HG03280 (cell line): ENCODE measurements at regions not wholly inside any gene's neighbourhood (a gene's known extent, or its start where the extent isn't known, plus 50 kb on each side); places are given as distances from the start of the nearest gene placed in this dataset.

Experiments used
- ATAC-seq: cut with Tn5 transposase; IDR thresholded peaks from one replicate; pipeline ENCODE4 v1.9.1; 2021; ENCODE audit warnings: mild to moderate bottlenecking, moderate library complexity; ENCODE audit not compliant: unreplicated experiment

DNA sequence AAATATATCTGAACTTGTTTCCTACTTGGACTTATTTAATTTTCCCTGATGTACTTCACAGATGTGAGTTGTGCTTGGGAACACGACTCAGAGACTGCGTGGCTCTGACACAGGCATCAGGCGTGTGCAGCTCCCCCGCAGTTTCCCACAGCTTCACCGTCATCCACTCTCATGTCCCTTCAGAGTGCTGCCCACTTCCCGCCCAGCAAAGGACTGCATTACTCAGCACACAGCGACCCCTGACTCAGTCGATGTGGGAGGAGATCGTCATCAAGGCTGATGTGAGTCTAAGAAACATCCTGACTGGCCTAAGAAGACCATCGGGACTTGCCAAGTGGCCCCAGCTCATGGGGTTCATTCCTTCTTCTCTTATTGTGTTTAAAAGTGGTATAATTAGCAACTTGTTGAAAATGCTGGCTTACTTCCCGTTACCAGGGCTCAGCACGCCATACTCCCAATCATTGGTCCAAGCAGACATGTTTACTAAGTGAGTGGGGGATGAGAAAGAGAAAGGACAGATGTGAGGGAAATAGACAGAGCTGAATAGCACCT lies 539.4 kb upstream of the JARID2 start:
- ATAC-seq: no peak

DNA sequence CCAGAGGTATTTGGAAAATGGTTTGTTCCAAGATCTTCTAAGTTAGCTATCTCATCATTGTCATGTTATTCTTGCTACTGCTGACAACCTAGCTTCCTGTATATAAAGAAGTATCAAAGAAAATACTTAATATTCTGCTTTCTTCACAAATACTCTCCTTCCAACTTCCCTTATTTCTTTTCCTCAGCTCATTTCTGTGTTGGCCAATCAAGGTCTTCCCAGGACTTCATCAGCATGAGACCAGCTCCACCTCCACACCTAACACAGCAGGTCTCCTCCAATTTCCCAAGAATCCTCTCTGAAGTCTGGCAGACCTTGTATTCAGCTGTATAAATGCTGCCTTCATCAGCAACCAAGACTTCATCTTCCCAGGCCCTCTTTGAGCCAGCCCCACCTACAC lies 538.6 kb upstream of the JARID2 start:
- ATAC-seq: no peak

- no peak for ATAC-seq
These were observed 537.9 kb upstream of the JARID2 start for GRCh38 chr6:14707971-14708465.

DNA sequence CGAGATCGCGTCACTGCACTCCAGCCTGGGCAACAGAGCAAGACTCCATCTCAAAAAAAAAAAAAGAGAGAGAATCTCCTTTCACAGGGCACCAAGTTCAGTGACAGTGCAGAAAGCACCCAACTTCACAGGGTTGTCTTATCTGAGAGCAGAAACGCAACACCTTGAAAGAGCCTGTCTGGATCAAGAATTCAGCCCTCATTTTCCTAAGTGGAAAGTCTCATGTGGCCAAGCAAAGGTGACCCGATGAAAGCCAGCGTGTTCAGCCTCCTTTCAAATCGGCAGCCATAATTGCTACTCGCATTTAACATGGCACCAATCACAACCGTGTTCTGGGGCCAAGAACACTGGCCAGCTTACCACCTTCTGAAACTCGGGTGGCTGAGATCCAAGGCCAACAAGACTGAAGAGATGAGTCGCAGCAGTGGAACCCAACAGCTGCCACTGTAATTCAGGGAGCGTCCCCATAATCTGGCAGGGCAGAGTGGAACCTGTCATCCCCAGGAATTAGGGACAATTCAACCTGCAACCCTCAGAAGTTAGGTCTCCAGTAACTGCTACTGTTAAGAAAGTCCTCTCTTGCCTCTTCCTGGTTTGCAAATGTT lies 536.7 kb upstream of the JARID2 start:
- no peak for ATAC-seq

- ATAC-seq: no peak
These were observed 536.0 kb upstream of the JARID2 start for GRCh38 chr6:14709900-14710299.

GRCh38 chr6:14710421-14710820 lies 535.4 kb upstream of the JARID2 start:
- ATAC-seq: no peak

DNA sequence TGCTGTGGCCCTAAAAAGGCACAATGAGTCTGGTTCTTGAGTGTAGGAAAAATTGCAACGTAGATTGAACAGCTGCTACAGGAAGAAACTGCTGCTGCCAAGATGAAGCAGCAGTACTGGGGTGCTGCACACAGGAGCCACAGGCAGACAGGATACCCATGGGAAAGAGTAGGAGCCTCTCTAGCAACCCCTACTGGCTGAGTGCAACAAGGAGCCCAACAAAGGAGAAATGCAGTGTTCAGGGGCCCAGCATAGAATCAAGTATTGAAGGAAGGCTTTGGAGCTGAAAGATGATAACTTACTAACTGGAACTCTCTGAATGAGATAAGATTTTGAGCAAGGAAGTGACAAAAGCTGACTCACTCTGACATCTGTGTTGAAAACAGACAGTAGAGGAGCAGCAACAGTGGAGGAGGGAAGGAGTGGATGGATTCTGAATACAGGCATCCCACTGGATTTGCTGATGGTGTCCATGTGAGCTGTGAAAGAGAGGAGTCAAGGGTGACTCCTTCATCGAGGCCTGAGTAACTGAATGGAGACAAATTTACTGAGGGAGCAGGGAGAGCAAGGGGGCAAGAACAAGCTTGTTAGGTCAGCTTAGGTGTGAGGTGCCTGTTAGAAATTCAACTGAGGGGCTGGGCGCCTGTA lies 534.7 kb upstream of the JARID2 start:
- no peak for ATAC-seq

DNA sequence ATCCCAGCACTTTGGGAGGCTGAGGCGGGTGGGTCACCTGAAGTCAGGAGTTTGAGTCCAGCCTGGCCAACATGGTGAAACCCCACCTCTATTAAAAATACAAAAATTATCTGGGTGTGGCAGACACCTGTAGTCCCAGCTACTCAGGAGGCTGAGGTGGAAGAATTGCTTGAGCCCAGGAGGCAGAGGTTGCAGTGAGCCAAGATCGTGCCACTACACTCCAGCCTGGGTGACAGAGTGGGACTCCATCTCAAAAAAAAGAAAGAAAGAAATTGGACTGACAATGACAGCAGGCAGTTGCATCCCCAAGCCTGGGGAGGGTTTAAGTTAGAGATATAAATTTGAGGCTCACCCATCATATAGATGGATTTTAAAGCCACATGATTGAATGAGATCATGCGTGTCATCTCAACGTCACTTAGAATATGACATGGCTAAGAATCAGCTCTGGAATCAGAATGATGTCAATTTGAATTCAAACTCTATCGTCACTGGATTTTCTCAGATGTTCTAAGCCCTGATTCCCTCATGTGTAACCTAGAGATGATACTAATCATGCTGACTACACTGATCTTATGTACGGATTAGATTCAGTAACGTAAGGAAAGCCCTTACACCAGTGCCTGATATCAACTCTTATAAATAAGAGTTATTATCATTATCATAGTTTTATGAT lies 534.0 kb upstream of the JARID2 start:
- ATAC-seq: no peak

GRCh38 chr6:14713008-14713960 lies 532.6 kb upstream of the JARID2 start:
- no peak for ATAC-seq

DNA sequence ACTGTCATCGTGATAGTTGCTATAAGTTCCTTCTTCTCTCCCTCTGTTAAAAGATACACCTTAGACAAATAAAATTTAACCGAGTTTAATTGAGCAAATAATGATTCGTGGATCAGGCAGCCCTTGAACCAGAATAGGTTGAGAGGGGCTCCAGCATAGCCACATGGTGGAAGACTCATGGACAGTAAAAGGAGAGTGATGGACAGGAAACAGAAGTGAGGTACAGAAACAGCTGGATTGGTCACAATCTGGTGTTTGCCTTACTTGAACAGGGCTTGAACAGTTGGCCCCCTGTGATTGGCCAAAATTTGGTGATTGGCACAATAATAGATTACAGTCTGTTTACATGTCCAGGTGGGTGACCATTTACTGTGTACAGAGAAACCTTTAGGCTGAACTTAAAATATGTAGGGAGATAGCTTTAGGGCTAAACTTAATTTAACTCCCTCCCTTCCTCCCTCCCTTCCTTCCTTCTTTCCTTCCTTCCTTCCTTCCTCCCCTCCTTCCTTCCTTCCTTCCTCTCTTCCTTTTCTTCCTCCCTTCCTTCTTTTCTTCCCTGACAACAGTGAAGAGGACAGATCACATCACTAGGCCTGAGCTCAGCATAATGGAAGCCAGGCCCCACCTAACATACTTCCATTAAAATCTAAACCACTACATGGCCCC lies 531.8 kb upstream of the JARID2 start:
- ATAC-seq: no peak

DNA sequence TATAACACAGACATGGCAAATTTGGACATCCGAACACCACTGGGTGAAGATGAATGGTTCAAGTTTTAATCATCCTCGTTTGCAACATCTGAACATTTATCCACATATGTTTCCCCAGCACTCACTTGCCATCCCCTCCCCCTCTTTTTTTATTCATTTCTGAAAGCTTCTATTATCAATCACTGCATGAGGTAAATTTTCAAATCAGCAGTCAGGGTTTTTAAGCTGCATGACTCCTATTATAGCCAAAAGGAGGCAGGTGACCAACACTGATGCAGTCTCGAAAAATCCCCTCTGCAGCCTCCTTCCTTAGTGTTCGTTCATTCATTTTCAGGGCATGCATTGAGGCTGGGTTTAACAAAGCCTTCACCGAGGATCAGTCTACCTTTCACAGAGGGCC lies 530.8 kb upstream of the JARID2 start:
- no peak for ATAC-seq

DNA sequence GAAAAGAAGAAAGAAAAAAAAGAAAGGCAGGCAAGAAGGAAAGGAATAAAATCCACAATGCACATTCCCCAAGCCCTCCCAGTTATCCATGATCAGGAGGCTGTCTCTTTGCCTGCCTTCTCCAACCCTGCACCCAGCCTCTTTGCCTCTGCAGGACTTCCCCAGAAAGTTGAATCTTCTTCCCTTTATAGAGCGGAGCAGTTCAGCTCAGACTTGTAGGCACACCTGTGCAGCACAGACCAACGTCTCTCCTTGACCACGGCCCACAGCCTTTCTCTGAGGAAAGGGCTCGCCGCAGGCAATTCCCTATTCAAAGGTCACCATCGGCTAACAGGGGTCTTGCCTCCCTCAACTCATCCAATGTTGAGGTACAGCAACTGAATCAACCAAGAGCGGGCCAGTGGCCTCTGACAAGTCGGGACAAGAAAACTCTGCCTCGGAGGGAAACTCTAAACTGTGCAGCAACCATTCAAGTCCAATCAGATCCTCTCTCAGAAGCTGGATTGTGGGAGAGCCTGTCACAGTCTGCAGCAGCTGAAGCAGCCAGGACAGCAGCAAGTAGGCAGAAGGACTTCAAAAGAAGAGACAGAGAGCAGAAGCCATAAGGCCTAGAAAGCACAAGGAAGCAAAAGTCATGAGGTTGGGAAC lies 529.2 kb upstream of the JARID2 start:
- ATAC-seq: no peak

GRCh38 chr6:14717307-14717706 lies 528.6 kb upstream of the JARID2 start:
- ATAC-seq: no peak

GRCh38 chr6:14718861-14719260 lies 527.0 kb upstream of the JARID2 start:
- no peak for ATAC-seq

DNA sequence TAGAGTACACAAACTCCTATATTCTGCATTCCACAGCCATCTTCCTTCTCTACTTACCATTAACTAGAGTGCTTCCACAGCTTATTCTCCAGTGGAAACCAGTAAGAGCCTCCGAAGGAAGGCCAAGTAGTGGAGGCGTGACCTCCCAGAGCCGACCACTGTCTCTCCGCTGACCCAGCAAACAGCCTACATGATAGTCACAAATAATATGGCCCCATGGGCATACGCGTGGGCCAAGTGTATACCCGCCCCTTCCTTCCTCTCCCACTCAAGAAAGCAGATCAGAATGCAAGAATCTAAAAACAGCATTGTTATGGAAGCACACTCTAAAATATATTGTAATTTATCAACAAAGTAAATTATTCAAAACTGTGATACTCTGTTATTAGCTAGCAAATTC lies 526.6 kb upstream of the JARID2 start:
- ATAC-seq: no peak

DNA sequence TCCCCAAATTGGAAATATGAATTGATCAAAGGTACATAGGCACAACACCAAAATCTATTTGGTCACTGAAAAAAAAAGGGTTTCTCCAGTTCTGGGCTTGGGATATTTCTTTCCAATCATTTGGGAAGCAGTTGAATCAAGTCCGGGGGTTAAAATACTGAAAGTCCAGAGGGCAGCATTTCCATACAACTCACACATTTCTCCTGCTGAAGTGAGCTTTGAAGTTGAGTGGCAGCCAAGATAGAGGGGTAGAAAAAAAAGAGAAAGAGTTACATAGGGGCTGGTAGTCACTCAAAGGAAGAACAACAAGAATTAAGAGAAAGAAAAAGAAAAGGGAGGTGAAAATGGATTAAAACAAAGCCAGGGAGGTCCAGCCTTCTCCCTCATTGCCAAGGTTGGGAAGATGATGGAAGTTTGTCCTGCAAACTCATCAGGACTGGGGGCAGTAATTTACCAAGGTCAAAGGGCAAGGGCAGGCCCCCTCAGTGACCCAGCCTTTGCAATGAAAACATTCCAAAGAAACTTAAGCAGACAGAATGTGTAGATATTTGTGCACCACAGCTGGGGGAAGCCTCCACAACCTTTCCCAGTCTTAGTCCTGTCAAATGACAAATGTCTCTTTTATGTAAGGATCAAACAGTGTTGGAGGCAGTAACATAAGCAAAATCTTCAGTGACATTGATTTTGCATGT lies 525.3 kb upstream of the JARID2 start:
- ATAC-seq: no peak

- no peak for ATAC-seq
These were observed 524.6 kb upstream of the JARID2 start for GRCh38 chr6:14721103-14721758.

- ATAC-seq: no peak
These were observed 523.8 kb upstream of the JARID2 start for GRCh38 chr6:14722001-14722562.
